Caco-2 (cell line): ENCODE measurements at regions not wholly inside any gene's neighbourhood (a gene's known extent, or its start where the extent isn't known, plus 50 kb on each side); places are given as distances from the start of the nearest gene placed in this dataset.

ENCODE experiments used
- BruUV-seq: library from RNA; stranded (reverse); fragments of 400-500 nt; replicated peaks from 2 replicates; lab custom pipeline; 2021; lab: Mats Ljungman, UMichigan
- CTCF ChIA-PET: fragments of 300-600 bp; sonication (Branson Sonifier 250); formaldehyde crosslinking; loops from one replicate; lab custom pipeline; 2022; ENCODE audit warnings: antibody characterized with exemption; lab: Charles Lee
- POLR2A ChIA-PET: fragments of 300-600 bp; sonication (Branson Sonifier 250); formaldehyde crosslinking; loops from one replicate; lab custom pipeline; 2022; ENCODE audit warnings: antibody characterized with exemption; lab: Charles Lee
- DNase-seq, 2 experiments: peaks; one replicate each; pipeline versions ENCODE4 v3.0.0 to v3.0.0-alpha.2; 2020 to 2022
- H3K27me3 ChIP-seq: replicated peaks from 2 replicates; pipeline ENCODE4 v1.6.0; 2011; ENCODE audit warnings: low read length; ENCODE audit not compliant: control insufficient read depth, insufficient read depth
- H3K36me3 ChIP-seq: 2 replicates; pipeline ENCODE4 v1.5.1; 2011; ENCODE audit warnings: low read length; ENCODE audit not compliant: control insufficient read depth, insufficient read depth
- H3K4me1 ChIP-seq: fragments of 250-450 bp; sonication (Bioruptor Pico); 2 replicates; pipeline ENCODE4 v1.5.1; 2020; ENCODE audit warnings: mild to moderate bottlenecking
- H3K4me3 ChIP-seq: 2 replicates; pipeline ENCODE4 v1.5.1; 2011; ENCODE audit warnings: low read depth, mild to moderate bottlenecking, control low read depth, low read length
- H3K9me3 ChIP-seq: fragments of 250-450 bp; sonication (Bioruptor Pico); 2 replicates; pipeline ENCODE4 v1.5.1; 2020; ENCODE audit warnings: mild to moderate bottlenecking, moderate library complexity
- H3K27ac Mint-ChIP-seq: one replicate; pipeline ENCODE4 v1.8.0; 2022; ENCODE audit warnings: mixed read lengths; ENCODE audit not compliant: unreplicated experiment
- H3K27me3 Mint-ChIP-seq: one replicate; pipeline ENCODE4 v1.8.0; 2022; ENCODE audit warnings: mixed read lengths; ENCODE audit not compliant: insufficient read depth, unreplicated experiment
- H3K36me3 Mint-ChIP-seq: one replicate; pipeline ENCODE4 v1.8.0; 2022; ENCODE audit warnings: mild to moderate bottlenecking, mixed read lengths; ENCODE audit not compliant: insufficient read depth, unreplicated experiment
- H3K4me1 Mint-ChIP-seq: one replicate; pipeline ENCODE4 v1.8.0; 2022; ENCODE audit warnings: low read depth, mixed read lengths; ENCODE audit not compliant: unreplicated experiment
- H3K4me3 Mint-ChIP-seq: one replicate; pipeline ENCODE4 v1.8.0; 2022; ENCODE audit warnings: mild to moderate bottlenecking, moderate library complexity, mixed read lengths; ENCODE audit not compliant: unreplicated experiment
- H3K9me3 Mint-ChIP-seq: one replicate; pipeline ENCODE4 v1.8.0; 2022; ENCODE audit warnings: mixed read lengths; ENCODE audit not compliant: unreplicated experiment
- CTCF ChIP-seq, 2 experiments: fragments of 200-600 bp in 1 of 2; IDR thresholded peaks; 1 replicate in 1 of 2; 2 replicates in 1 of 2; pipeline versions ENCODE4 v1.5.1 to v1.8.0; 2011 to 2022; ENCODE audit warnings: antibody characterized with exemption in 1 of 2, control low read depth in 1 of 2, inconsistent platforms in 1 of 2, low read depth in 1 of 2, low read length in 1 of 2, mild to moderate bottlenecking in 1 of 2, moderate library complexity in 1 of 2; ENCODE audit not compliant: insufficient read depth in 1 of 2, severe bottlenecking in 1 of 2, unreplicated experiment in 1 of 2
- intact Hi-C: fragments of 100-400 bp; cut with micrococcal nuclease; formaldehyde crosslinking; loops from one replicate; pipeline ENCODE4 v1.10.0; 2022; ENCODE audit not compliant: unreplicated experiment

- no peaks in the 10 kb centered on the region for H3K27me3 ChIP-seq
- Mint-ChIP-seq H3K27me3 (no peaks in the 10 kb centered on the region), H3K4me3 (no peak overlapping the region), H3K9me3 (no peaks in the 10 kb centered on the region), H3K4me1 (peaks cover 36% of the 10 kb centered on the region), H3K27ac (peak overlapping the region; percentile 74), H3K36me3 (no peaks in the 10 kb centered on the region)
- no TSS peak for BruUV-seq
- CTCF ChIA-PET = interaction anchor here (0.9 kb wide), 1 partner anchor 115 kb away, joined by 3 read pairs; no protein-coding TSS in a partner anchor
- no peaks in the 10 kb centered on the region for H3K36me3 ChIP-seq
- H3K9me3 ChIP-seq = no peaks in the 10 kb centered on the region
- TF ChIP-seq CTCF (IDR thresholded peaks at IDR 0.05; ENCODE audit: insufficient read depth in 1 of 2, low read depth in 1 of 2, low read length in 1 of 2, severe bottlenecking in 1 of 2, unreplicated experiment in 1 of 2) = no peak
- no peak for DNase-seq
- H3K4me3 ChIP-seq = no peak overlapping the region
- peaks cover 45% of the 10 kb centered on the region for H3K4me1 ChIP-seq
- intact Hi-C loops = no loop called here
- POLR2A ChIA-PET = no interaction called here
Measured at GRCh38 chr16:85441890-85442670, 171.0 kb upstream of the GSE1 start.

- TF ChIP-seq CTCF (IDR thresholded peaks at IDR 0.05; ENCODE audit: insufficient read depth in 1 of 2, low read depth in 1 of 2, low read length in 1 of 2, severe bottlenecking in 1 of 2, unreplicated experiment in 1 of 2) = no peak
- BruUV-seq = no TSS peak
- Mint-ChIP-seq H3K4me3 (no peak overlapping the region), H3K36me3 (no peaks in the 10 kb centered on the region), H3K27ac (peak overlapping the region; percentile 77), H3K9me3 (no peaks in the 10 kb centered on the region), H3K27me3 (no peaks in the 10 kb centered on the region), H3K4me1 (peaks cover 26% of the 10 kb centered on the region)
- no peak for DNase-seq
- no peaks in the 10 kb centered on the region for H3K36me3 ChIP-seq
- POLR2A ChIA-PET = no interaction called here
- intact Hi-C loops = no loop called here
- H3K9me3 ChIP-seq = no peaks in the 10 kb centered on the region
- CTCF ChIA-PET = interaction anchor here (0.6 to 1.1 kb wide), 4 partner anchors 15 to 115 kb away, joined by 3 to 8 read pairs (median 3); no protein-coding TSS in a partner anchor
- no peak overlapping the region for H3K4me3 ChIP-seq
- H3K4me1 ChIP-seq = peaks cover 45% of the 10 kb centered on the region
- no peaks in the 10 kb centered on the region for H3K27me3 ChIP-seq
Measured at GRCh38 chr16:85443116-85443515, 170.0 kb upstream of the GSE1 start.

GRCh38 chr16:85443531-85443930, 169.6 kb upstream of the GSE1 start:
- no peak overlapping the region for H3K4me3 ChIP-seq
- H3K4me1 ChIP-seq = peaks cover 45% of the 10 kb centered on the region
- no peaks in the 10 kb centered on the region for H3K27me3 Mint-ChIP-seq
- H3K27me3 ChIP-seq = no peaks in the 10 kb centered on the region
- no peaks in the 10 kb centered on the region for H3K9me3 Mint-ChIP-seq
- H3K36me3 Mint-ChIP-seq = no peaks in the 10 kb centered on the region
- DNase-seq = no peak
- H3K27ac Mint-ChIP-seq = peak overlapping the region; percentile 77
- no TSS peak for BruUV-seq
- POLR2A ChIA-PET = no interaction called here
- H3K4me1 Mint-ChIP-seq = peaks cover 24% of the 10 kb centered on the region
- intact Hi-C loops = no loop called here
- no peaks in the 10 kb centered on the region for H3K36me3 ChIP-seq
- CTCF ChIA-PET = interaction anchor here (0.6 to 1.1 kb wide), 4 partner anchors 15 to 114 kb away, joined by 3 to 8 read pairs (median 3); no protein-coding TSS in a partner anchor
- no peak for TF ChIP-seq CTCF (IDR thresholded peaks at IDR 0.05; ENCODE audit: insufficient read depth in 1 of 2, low read depth in 1 of 2, low read length in 1 of 2, severe bottlenecking in 1 of 2, unreplicated experiment in 1 of 2)
- no peaks in the 10 kb centered on the region for H3K9me3 ChIP-seq
- no peak overlapping the region for H3K4me3 Mint-ChIP-seq
